ENCODE measurements at regions not wholly inside any gene's neighbourhood (a gene's known extent, or its start where the extent isn't known, plus 50 kb on each side); places are given as distances from the start of the nearest gene placed in this dataset.

DNA sequence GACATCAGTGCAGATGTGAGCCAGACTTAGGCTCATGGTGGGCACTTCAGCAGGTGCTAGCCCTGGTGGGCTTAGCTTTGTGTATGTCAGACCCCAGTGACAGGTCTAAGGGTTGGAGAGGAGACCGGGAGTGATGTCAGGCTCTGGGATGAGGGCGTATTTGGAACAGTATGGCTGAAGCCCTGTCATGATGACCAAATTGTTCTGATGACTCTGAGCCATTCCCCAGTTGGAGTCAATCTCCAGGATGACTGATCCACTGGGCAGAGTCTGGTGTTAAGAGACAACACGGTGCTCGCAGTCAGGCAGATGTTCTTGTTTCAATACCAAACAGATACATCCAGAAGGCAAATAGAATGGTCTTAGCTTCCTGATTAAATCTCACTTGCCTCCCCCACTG, 241.5 kb downstream of the SOX11 start:
- Mint-ChIP-seq H3K4me1 (ENCODE audit: low read depth, unreplicated experiment) (peaks cover 2% of the 10 kb centered on the region), H3K4me3 (ENCODE audit: unreplicated experiment) (no peak overlapping the region), H3K9me3 (ENCODE audit: unreplicated experiment) (no peaks in the 10 kb centered on the region), H3K27me3 (ENCODE audit: unreplicated experiment) (peaks cover 2% of the 10 kb centered on the region), H3K27ac (ENCODE audit: unreplicated experiment) (no peak overlapping the region), H3K36me3 (ENCODE audit: unreplicated experiment) (peaks cover 4% of the 10 kb centered on the region)
- no peak for DNase-seq
- TF ChIP-seq, protein P1, sequence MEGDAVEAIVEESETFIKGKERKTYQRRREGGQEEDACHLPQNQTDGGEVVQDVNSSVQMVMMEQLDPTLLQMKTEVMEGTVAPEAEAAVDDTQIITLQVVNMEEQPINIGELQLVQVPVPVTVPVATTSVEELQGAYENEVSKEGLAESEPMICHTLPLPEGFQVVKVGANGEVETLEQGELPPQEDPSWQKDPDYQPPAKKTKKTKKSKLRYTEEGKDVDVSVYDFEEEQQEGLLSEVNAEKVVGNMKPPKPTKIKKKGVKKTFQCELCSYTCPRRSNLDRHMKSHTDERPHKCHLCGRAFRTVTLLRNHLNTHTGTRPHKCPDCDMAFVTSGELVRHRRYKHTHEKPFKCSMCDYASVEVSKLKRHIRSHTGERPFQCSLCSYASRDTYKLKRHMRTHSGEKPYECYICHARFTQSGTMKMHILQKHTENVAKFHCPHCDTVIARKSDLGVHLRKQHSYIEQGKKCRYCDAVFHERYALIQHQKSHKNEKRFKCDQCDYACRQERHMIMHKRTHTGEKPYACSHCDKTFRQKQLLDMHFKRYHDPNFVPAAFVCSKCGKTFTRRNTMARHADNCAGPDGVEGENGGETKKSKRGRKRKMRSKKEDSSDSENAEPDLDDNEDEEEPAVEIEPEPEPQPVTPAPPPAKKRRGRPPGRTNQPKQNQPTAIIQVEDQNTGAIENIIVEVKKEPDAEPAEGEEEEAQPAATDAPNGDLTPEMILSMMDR (IDR thresholded peaks at IDR 0.05; ENCODE audit: partially characterized antibody, unreplicated experiment) = no peak

DNA sequence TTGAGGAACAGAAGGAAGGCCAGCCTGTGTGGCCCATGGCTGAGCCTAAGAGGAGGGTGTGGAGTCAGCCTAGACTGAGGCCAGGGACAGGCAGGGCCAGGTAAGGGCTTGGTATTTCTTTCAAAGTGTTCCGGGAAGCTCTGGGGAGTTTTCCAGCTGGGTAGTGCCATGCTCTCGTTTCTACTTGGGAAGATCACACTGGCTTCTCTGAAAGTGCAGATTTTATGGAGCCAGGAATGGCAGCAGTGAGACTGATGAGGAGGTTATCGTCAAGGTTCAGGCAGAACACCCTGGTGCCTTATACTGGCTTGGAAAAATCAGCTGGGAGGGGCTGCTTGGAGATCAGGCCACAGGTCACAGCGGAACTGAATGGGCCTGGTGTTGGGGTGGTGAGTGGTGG, 245.1 kb downstream of the SOX11 start:
- no peak for DNase-seq

DNA sequence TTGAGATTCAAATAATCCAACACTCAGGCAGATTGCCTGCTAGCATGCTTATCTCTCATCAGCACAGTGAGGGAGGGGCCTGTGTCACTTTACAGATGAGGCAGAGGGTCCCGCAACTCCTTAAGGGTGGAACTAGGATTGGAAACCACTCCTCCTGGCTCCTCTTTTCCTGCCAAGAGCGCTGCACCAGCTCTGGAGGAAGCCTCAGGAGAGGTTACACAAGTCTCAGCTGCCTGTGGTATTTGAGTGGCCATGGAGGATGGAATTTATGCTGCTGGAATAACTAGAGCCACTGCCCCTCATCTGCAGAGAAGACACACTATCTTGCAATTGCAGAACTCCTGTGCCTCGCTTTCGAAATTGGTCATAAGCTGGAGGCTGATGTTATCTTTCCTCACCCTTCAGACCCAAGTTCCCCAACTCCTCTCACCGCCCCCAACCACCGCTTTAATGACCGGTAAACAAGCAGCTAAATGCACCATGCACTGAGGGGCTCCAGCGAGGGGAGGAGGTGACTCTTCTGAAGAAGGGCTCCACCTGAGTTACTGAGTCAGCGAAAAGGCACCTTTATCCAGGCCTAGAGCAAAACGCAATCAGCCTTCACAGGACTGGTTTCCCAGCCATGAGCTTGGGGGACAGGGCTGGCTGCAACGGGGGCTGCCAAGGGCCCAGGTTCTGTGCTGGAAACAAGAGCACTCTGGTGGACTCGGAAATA, 245.8 kb downstream of the SOX11 start:
- H3K36me3 Mint-ChIP-seq (ENCODE audit: unreplicated experiment) = peaks cover 4% of the 10 kb centered on the region
- H3K9me3 Mint-ChIP-seq (ENCODE audit: unreplicated experiment) = peaks cover 2% of the 10 kb centered on the region
- H3K27ac Mint-ChIP-seq (ENCODE audit: unreplicated experiment) = no peak overlapping the region
- no peak overlapping the region for H3K4me3 Mint-ChIP-seq (ENCODE audit: unreplicated experiment)
- no peak for DNase-seq
- TF ChIP-seq, protein P1 (IDR thresholded peaks at IDR 0.05; ENCODE audit: partially characterized antibody, unreplicated experiment) = no peak
- peaks cover 6% of the 10 kb centered on the region for H3K27me3 Mint-ChIP-seq (ENCODE audit: unreplicated experiment)
- peaks cover 2% of the 10 kb centered on the region for H3K4me1 Mint-ChIP-seq (ENCODE audit: low read depth, unreplicated experiment)

More for the DNA sequence above, 245.1 kb downstream of the SOX11 start:
- H3K27ac Mint-ChIP-seq (ENCODE audit: unreplicated experiment) = no peak overlapping the region
- H3K27me3 Mint-ChIP-seq (ENCODE audit: unreplicated experiment) = peaks cover 5% of the 10 kb centered on the region
- H3K4me1 Mint-ChIP-seq (ENCODE audit: low read depth, unreplicated experiment) = peaks cover 2% of the 10 kb centered on the region
- TF ChIP-seq, protein P1 (IDR thresholded peaks at IDR 0.05; ENCODE audit: partially characterized antibody, unreplicated experiment) = no peak
- H3K4me3 Mint-ChIP-seq (ENCODE audit: unreplicated experiment) = no peak overlapping the region
- peaks cover 2% of the 10 kb centered on the region for H3K9me3 Mint-ChIP-seq (ENCODE audit: unreplicated experiment)
- H3K36me3 Mint-ChIP-seq (ENCODE audit: unreplicated experiment) = peaks cover 4% of the 10 kb centered on the region

DNA sequence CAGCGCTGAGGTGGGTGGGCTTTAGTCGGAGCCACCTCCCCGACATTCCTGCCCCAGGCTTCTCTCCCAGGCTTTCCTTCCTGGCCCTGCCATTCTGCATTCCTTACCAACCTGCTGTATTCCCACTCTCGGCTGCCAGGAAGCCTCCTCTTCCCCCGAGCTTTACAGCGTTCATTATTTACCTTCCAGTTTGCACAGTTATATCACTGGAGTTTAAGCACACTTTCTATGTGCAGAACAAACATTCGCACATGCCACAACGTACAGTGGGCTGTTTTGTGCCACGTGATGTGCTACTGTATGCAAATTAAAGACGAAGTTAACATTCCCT, 246.3 kb downstream of the SOX11 start:
- no peak for DNase-seq
- no peak overlapping the region for H3K27ac Mint-ChIP-seq (ENCODE audit: unreplicated experiment)
- TF ChIP-seq, protein P1 (IDR thresholded peaks at IDR 0.05; ENCODE audit: partially characterized antibody, unreplicated experiment) = no peak
- peaks cover 6% of the 10 kb centered on the region for H3K27me3 Mint-ChIP-seq (ENCODE audit: unreplicated experiment)
- no peak overlapping the region for H3K4me3 Mint-ChIP-seq (ENCODE audit: unreplicated experiment)
- peaks cover 2% of the 10 kb centered on the region for H3K4me1 Mint-ChIP-seq (ENCODE audit: low read depth, unreplicated experiment)
- H3K36me3 Mint-ChIP-seq (ENCODE audit: unreplicated experiment) = peaks cover 4% of the 10 kb centered on the region
- peaks cover 2% of the 10 kb centered on the region for H3K9me3 Mint-ChIP-seq (ENCODE audit: unreplicated experiment)

DNA sequence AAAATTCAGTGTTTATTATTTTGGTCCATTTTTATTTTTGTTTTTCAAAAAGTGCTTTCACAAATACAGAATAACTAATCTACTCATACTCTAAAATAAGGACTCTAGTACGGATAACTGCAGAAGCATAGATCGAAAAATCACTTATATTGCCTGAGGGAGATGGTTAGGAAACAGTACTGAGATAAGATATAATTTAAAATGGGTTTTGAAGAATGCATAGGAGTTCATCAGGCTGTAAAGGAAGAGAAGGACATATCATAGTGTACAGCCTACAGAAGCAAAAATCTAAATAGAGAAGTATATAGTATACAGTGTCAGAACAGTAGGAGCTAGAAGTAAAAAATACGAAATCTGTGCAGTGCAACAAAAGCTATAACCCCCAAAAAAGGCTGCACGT, 247.4 kb downstream of the SOX11 start:
- H3K27me3 Mint-ChIP-seq (ENCODE audit: unreplicated experiment) = peaks cover 6% of the 10 kb centered on the region

More for the DNA sequence above, 247.4 kb downstream of the SOX11 start:
- TF ChIP-seq, protein P1 (IDR thresholded peaks at IDR 0.05; ENCODE audit: partially characterized antibody, unreplicated experiment) = no peak
- peaks cover 2% of the 10 kb centered on the region for H3K4me1 Mint-ChIP-seq (ENCODE audit: low read depth, unreplicated experiment)
- H3K9me3 Mint-ChIP-seq (ENCODE audit: unreplicated experiment) = peaks cover 2% of the 10 kb centered on the region
- no peak for DNase-seq
- H3K27ac Mint-ChIP-seq (ENCODE audit: unreplicated experiment) = no peak overlapping the region
- no peaks in the 10 kb centered on the region for H3K36me3 Mint-ChIP-seq (ENCODE audit: unreplicated experiment)
- no peak overlapping the region for H3K4me3 Mint-ChIP-seq (ENCODE audit: unreplicated experiment)

All from glutamatergic neuron (in vitro differentiated cells).